Neuronal stem cell (in vitro differentiated cells): ENCODE measurements at regions not wholly inside any gene's neighbourhood (a gene's known extent, or its start where the extent isn't known, plus 50 kb on each side); places are given as distances from the start of the nearest gene placed in this dataset.

Experiments used
- DNase-seq: peaks from one replicate; pipeline ENCODE4 v3.0.0-alpha.2; 2013; ENCODE audit warnings: low spot score
- H2AFZ ChIP-seq: one replicate; pipeline ENCODE4 v1.6.1; 2013; ENCODE audit warnings: mild to moderate bottlenecking, low read length, inconsistent platforms
- H2AK5ac ChIP-seq: 2 replicates; pipeline ENCODE4 v1.6.1; 2013; ENCODE audit warnings: low read depth, mild to moderate bottlenecking, inconsistent platforms, low read length, moderate library complexity, mixed read lengths
- H2BK120ac ChIP-seq: 2 replicates; pipeline ENCODE4 v1.6.1; 2013; ENCODE audit warnings: low read depth, mild to moderate bottlenecking, inconsistent platforms, low read length, moderate library complexity, mixed read lengths
- H2BK12ac ChIP-seq: one replicate; pipeline ENCODE4 v1.6.1; 2013; ENCODE audit warnings: low read length, inconsistent platforms
- H2BK15ac ChIP-seq: 2 replicates; pipeline ENCODE4 v1.6.1; 2013; ENCODE audit warnings: mild to moderate bottlenecking, low read length, inconsistent platforms, mixed read lengths
- H2BK5ac ChIP-seq: one replicate; pipeline ENCODE4 v1.6.1; 2013; ENCODE audit warnings: inconsistent platforms, mild to moderate bottlenecking, low read length, moderate library complexity
- H3K14ac ChIP-seq: one replicate; pipeline ENCODE4 v1.6.1; 2013; ENCODE audit warnings: low read length, inconsistent platforms
- H3K18ac ChIP-seq: 2 replicates; pipeline ENCODE4 v1.6.1; 2013; ENCODE audit warnings: low read length, inconsistent platforms
- H3K23ac ChIP-seq: 2 replicates; pipeline ENCODE4 v1.6.1; 2013; ENCODE audit warnings: low read depth, mild to moderate bottlenecking, mixed read lengths, low read length, inconsistent platforms; ENCODE audit not compliant: poor library complexity
- H3K27ac ChIP-seq: replicated peaks from 3 replicates; pipeline ENCODE4 v1.5.1; 2013; ENCODE audit warnings: low read length, inconsistent platforms
- H3K27me3 ChIP-seq, 3 experiments: 2 replicates each; pipeline ENCODE4 v1.6.1; 2013; ENCODE audit warnings: low read length in 3 of 3, mild to moderate bottlenecking in 2 of 3, inconsistent platforms in 1 of 3, low read depth in 1 of 3, mixed read lengths in 1 of 3, moderate library complexity in 1 of 3; ENCODE audit not compliant: control insufficient read depth in 3 of 3, insufficient read depth in 3 of 3
- H3K36me3 ChIP-seq, 2 donors: replicated peaks in 1 of 2; 2 replicates each; pipeline ENCODE4 v1.6.1; 2013; ENCODE audit warnings: low read length in 2 of 2; ENCODE audit not compliant: control insufficient read depth in 2 of 2, insufficient read depth in 2 of 2
- H3K4ac ChIP-seq: 2 replicates; pipeline ENCODE4 v1.6.1; 2013; ENCODE audit warnings: inconsistent platforms, mild to moderate bottlenecking, low read length, moderate library complexity
- H3K4me1 ChIP-seq, 2 donors: 1 replicate in 1 of 2; 2 replicates in 1 of 2; pipeline ENCODE4 v1.6.1; 2013; ENCODE audit warnings: low read length in 2 of 2, low read depth in 1 of 2; ENCODE audit not compliant: control insufficient read depth in 2 of 2, insufficient read depth in 1 of 2
- H3K4me2 ChIP-seq: one replicate; pipeline ENCODE4 v1.6.1; 2013; ENCODE audit warnings: mild to moderate bottlenecking, low read length, inconsistent platforms; ENCODE audit not compliant: insufficient read depth, poor library complexity, severe bottlenecking
- H3K4me3 ChIP-seq, 2 donors: 2 replicates each; pipeline ENCODE4 v1.5.1; 2013; ENCODE audit warnings: low read length in 2 of 2, mild to moderate bottlenecking in 2 of 2, inconsistent platforms in 1 of 2, moderate library complexity in 1 of 2
- H3K79me1 ChIP-seq: one replicate; pipeline ENCODE4 v1.6.1; 2013; ENCODE audit warnings: low read depth, mild to moderate bottlenecking, inconsistent platforms, low read length, moderate library complexity
- H3K9ac ChIP-seq: one replicate; pipeline ENCODE4 v1.6.1; 2013; ENCODE audit warnings: mild to moderate bottlenecking, low read depth, low read length, inconsistent platforms; ENCODE audit not compliant: poor library complexity
- H3K9me3 ChIP-seq, 2 donors: replicated peaks in 1 of 2; 2 replicates each; pipeline versions ENCODE3 to v1.6.1; 2013; ENCODE audit warnings: low read length in 2 of 2, mild to moderate bottlenecking in 2 of 2, inconsistent platforms in 1 of 2, low read depth in 1 of 2, mixed read lengths in 1 of 2, moderate library complexity in 1 of 2; ENCODE audit not compliant: control insufficient read depth in 2 of 2, insufficient read depth in 1 of 2
- H4K8ac ChIP-seq: one replicate; pipeline ENCODE4 v1.6.1; 2013; ENCODE audit warnings: low read depth, mild to moderate bottlenecking, inconsistent platforms, low read length, moderate library complexity
- H4K91ac ChIP-seq: one replicate; pipeline ENCODE4 v1.6.1; 2013; ENCODE audit warnings: low read length, low read depth, mild to moderate bottlenecking, inconsistent platforms; ENCODE audit not compliant: poor library complexity
- WGBS, 2 donors: extraction: QIAGEN DNeasy Blood & Tissue Kit; methylation state at CpG; one replicate each; pipeline ENCODE4 v1.1.7; 2013; ENCODE audit warnings: missing lambda C conversion rate in 2 of 2, mixed read lengths in 1 of 2; ENCODE audit not compliant: insufficient read length in 2 of 2, insufficient replicate concordance in 1 of 2; ENCODE audit errors: extremely low coverage in 2 of 2; 5-methylcytosine and 5-hydroxymethylcytosine counted together

DNA sequence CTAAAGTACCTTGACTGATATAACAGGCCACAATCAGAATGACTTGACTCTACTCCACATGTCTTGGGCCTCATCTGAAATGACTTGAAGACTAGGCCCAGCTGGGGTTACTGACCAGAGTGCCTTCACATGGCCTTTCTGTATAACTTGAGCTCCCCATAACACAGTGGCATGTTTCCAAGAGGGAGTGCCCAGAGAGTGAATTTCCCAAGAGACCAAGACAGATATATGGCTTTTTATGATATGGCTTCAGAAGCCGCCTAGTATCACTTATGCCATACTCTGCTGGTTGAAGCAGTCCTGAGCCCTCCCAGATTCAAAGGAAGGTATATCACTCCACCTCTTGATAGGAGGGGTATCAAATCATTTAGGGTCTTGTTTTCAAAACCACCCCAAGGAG lies 357.5 kb upstream of the EEF2KMT start:
- DNase-seq: no peak

DNA sequence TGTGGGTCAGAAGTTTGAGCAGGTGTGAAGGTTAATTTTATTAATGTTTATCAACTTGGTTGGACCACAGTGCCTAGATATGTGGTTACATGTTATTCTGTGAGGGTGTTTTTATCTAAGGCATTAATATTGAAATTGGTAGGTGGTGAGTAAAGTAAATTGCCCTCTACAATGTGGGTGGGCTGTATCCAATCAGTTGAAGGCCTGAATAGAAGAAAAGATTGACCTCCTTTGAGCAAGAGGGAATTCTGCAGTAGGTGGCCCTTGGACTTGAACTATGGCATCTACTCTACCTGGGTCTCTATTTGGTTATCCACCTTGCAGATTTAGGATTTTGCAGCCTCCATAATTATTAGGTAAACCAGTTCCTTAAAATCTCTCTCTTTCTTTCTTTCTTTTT lies 356.8 kb upstream of the EEF2KMT start:
- Histone ChIP-seq H3K27me3 (peaks cover 0 to 7% (median 0%) of the 10 kb centered on the region in 3 experiments), H3K36me3 (no peaks in the 10 kb centered on the region), H2BK15ac (no peak overlapping the region), H3K4ac (no peak overlapping the region), H4K8ac (no peak overlapping the region), H3K14ac (no peak overlapping the region), H2AK5ac (no peak overlapping the region), H3K9ac (no peak overlapping the region), H2AFZ (no peak overlapping the region), H3K4me1 (peaks cover 0 to 6% of the 10 kb centered on the region in 2 donors), H2BK12ac (no peak overlapping the region), H3K4me3 (no peak overlapping the region), H3K18ac (no peak overlapping the region), H3K27ac (no peak overlapping the region), H3K79me1 (no peaks in the 10 kb centered on the region), H3K9me3 (no peaks in the 10 kb centered on the region), H3K23ac (no peak overlapping the region), H2BK5ac (no peak overlapping the region), H3K4me2 (no peak overlapping the region), H2BK120ac (no peak overlapping the region), H4K91ac (no peak overlapping the region)
- DNase-seq: no peak

More for the DNA sequence above, 357.5 kb upstream of the EEF2KMT start:
- Histone ChIP-seq H3K4me3 (no peak overlapping the region), H2AFZ (no peak overlapping the region), H2BK120ac (no peak overlapping the region), H3K79me1 (no peaks in the 10 kb centered on the region), H3K9ac (no peak overlapping the region), H3K14ac (no peak overlapping the region), H2BK12ac (no peak overlapping the region), H3K23ac (no peak overlapping the region), H3K4me1 (peaks cover 0 to 6% of the 10 kb centered on the region in 2 donors), H3K36me3 (no peaks in the 10 kb centered on the region), H3K4me2 (no peak overlapping the region), H3K9me3 (no peaks in the 10 kb centered on the region), H2BK5ac (no peak overlapping the region), H3K27ac (no peak overlapping the region), H2BK15ac (no peak overlapping the region), H3K4ac (no peak overlapping the region), H4K91ac (no peak overlapping the region), H4K8ac (no peak overlapping the region), H3K27me3 (peaks cover 0 to 7% (median 0%) of the 10 kb centered on the region in 3 experiments), H3K18ac (no peak overlapping the region), H2AK5ac (no peak overlapping the region)
- WGBS, 2 donors: no CpG with 5 or more reads among the region's 1 CpG

DNA sequence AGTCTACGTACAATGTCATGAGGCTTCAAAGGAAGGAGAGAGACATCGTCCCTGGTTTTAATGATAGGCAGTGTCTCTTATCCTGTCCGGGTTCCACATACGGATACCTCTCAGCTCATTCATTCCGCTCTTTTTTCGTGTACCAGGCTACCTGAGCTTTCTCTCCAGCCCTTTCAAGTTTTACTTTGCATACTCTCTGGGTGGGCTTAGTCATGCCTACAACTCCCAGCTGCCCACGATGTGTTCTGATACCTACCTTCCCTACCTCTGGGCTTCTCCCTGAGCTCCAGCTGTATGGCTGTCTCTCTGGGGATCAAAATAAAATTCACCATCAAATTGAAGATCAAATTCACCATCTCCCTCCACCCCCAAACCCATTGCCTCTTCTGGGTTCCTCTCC lies 354.0 kb upstream of the EEF2KMT start:
- Histone ChIP-seq H3K9ac (no peak overlapping the region), H4K91ac (no peak overlapping the region), H3K36me3 (no peaks in the 10 kb centered on the region), H2BK5ac (no peak overlapping the region), H3K18ac (no peak overlapping the region), H2AK5ac (no peak overlapping the region), H2BK12ac (no peak overlapping the region), H3K27me3 (peaks cover 0 to 7% (median 0%) of the 10 kb centered on the region in 3 experiments), H3K79me1 (no peaks in the 10 kb centered on the region), H3K14ac (no peak overlapping the region), H2BK120ac (no peak overlapping the region), H3K9me3 (no peaks in the 10 kb centered on the region), H4K8ac (no peak overlapping the region), H3K4ac (no peak overlapping the region), H3K23ac (no peak overlapping the region), H3K27ac (no peak overlapping the region), H3K4me3 (no peak overlapping the region), H2AFZ (no peak overlapping the region), H2BK15ac (no peak overlapping the region), H3K4me1 (peaks cover 0 to 6% of the 10 kb centered on the region in 2 donors), H3K4me2 (no peak overlapping the region)
- DNase-seq: no peak
- WGBS, 2 donors: no CpG with 5 or more reads among the region's 7 CpGs

DNA sequence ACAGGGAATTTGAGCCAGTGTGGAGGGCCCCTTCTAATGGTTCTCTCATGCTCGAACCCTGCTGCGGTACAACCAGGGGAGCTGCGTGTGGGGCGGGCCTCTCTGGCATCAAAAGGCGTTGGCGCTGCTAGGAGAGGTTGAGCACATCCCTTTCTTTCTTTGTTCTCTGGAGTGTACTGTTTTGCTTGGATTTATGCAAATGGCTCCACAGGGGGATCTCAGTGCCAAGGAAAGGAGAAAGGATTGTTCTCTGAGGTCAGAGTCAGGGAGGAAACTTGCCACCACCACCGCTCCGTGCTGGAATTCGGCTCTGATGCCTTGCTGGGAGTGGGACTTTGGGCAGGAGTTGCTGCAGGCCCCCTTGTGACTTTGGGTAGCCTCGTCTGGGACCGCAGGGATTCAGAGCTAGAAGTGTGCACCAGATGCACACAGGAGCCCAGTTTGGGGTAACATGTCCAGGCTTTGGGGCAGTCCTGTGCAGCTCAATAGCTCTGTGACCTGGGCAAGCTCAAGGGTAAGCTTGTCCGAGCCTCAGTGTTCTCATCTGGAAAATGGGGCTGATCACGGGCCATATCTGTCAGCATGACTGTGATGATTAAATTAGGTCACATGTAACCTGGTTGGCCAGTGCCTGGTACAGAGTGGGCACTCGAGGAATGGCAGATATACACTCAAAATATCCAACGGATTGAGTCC lies 353.0 kb upstream of the EEF2KMT start:
- peaks cover 0 to 6% of the 10 kb centered on the region in 2 donors for H3K4me1 ChIP-seq
- no peaks in the 10 kb centered on the region for H3K9me3 ChIP-seq
- peak overlapping the region; percentile 28 for H3K4me2 ChIP-seq
- no peak overlapping the region for H3K9ac ChIP-seq
- H2AK5ac ChIP-seq: no peak overlapping the region
- no peaks in the 10 kb centered on the region for H3K79me1 ChIP-seq
- H2BK12ac ChIP-seq: no peak overlapping the region
- no peak overlapping the region for H2BK120ac ChIP-seq
- no peak overlapping the region for H4K8ac ChIP-seq
- H3K23ac ChIP-seq: no peak overlapping the region
- peak; percentile 48 for DNase-seq
- H2BK15ac ChIP-seq: no peak overlapping the region
- no peak overlapping the region for H2BK5ac ChIP-seq
- no peaks in the 10 kb centered on the region for H3K36me3 ChIP-seq
- H3K4me3 ChIP-seq: no peak overlapping the region
- H3K27ac ChIP-seq: no peak overlapping the region
- no peak overlapping the region for H3K14ac ChIP-seq
- no CpG with 5 or more reads among the region's 15 CpGs for WGBS, 2 donors
- no peak overlapping the region for H4K91ac ChIP-seq
- no peak overlapping the region for H3K4ac ChIP-seq
- H2AFZ ChIP-seq: peak overlapping the region; percentile 12
- H3K18ac ChIP-seq: peak overlapping the region; percentile 4
- H3K27me3 ChIP-seq: peaks cover 0 to 7% (median 0%) of the 10 kb centered on the region in 3 experiments
